ENCODE measurements at regions not wholly inside any gene's neighbourhood (a gene's known extent, or its start where the extent isn't known, plus 50 kb on each side); places are given as distances from the start of the nearest gene placed in this dataset.

- peak; percentile 40 for DNase-seq (ENCODE audit: low read depth)
Measured at GRCh38 chr6:18763086-18763485, 375.9 kb downstream of the RNF144B start.

- no peak for DNase-seq (ENCODE audit: low read depth)
Measured at GRCh38 chr6:18784794-18785193, 397.6 kb downstream of the RNF144B start.

GRCh38 chr6:18785810-18786490 is 398.8 kb downstream of the RNF144B start:
- no peak for DNase-seq (ENCODE audit: low read depth)

- DNase-seq (ENCODE audit: low read depth): no peak
Measured at GRCh38 chr6:18792866-18793265, 405.7 kb downstream of the RNF144B start.

- DNase-seq (ENCODE audit: low read depth): no peak
Measured at GRCh38 chr6:18795726-18796125, 408.6 kb downstream of the RNF144B start.

GRCh38 chr6:18820725-18821124 is 433.6 kb downstream of the RNF144B start:
- DNase-seq (ENCODE audit: low read depth): no peak

GRCh38 chr6:18823782-18824386 is 436.7 kb downstream of the RNF144B start:
- DNase-seq (ENCODE audit: low read depth): no peak

- DNase-seq (ENCODE audit: low read depth): no peak
Measured at GRCh38 chr6:18829272-18829870, 442.2 kb downstream of the RNF144B start.

- DNase-seq (ENCODE audit: low read depth): no peak
Measured at GRCh38 chr6:18835976-18836375, 448.8 kb downstream of the RNF144B start.

GRCh38 chr6:18837013-18837412 is 449.9 kb downstream of the RNF144B start:
- DNase-seq (ENCODE audit: low read depth): no peak

GRCh38 chr6:18842534-18842933 is 455.4 kb downstream of the RNF144B start:
- no peak for DNase-seq (ENCODE audit: low read depth)

- no peak for DNase-seq (ENCODE audit: low read depth)
Measured at GRCh38 chr6:18845896-18846295, 458.7 kb downstream of the RNF144B start.

GRCh38 chr6:18846327-18846726 is 459.2 kb downstream of the RNF144B start:
- no peak for DNase-seq (ENCODE audit: low read depth)

GRCh38 chr6:18861204-18861603 is 474.1 kb downstream of the RNF144B start:
- no peak for DNase-seq (ENCODE audit: low read depth)

GRCh38 chr6:18883268-18883667 is 496.1 kb downstream of the RNF144B start:
- DNase-seq (ENCODE audit: low read depth): no peak

- no peak for DNase-seq (ENCODE audit: low read depth)
Measured at GRCh38 chr6:18883851-18884250, 496.7 kb downstream of the RNF144B start.

- no peak for DNase-seq (ENCODE audit: low read depth)
Measured at GRCh38 chr6:18893540-18894269, 506.6 kb downstream of the RNF144B start.

GRCh38 chr6:18897350-18897749 is 510.2 kb downstream of the RNF144B start:
- no peak for DNase-seq (ENCODE audit: low read depth)

- DNase-seq (ENCODE audit: low read depth): no peak
Measured at GRCh38 chr6:18904681-18905080, 517.5 kb downstream of the RNF144B start.

GRCh38 chr6:18920701-18921100 is 533.6 kb downstream of the RNF144B start:
- DNase-seq (ENCODE audit: low read depth): no peak

GRCh38 chr6:18931086-18931485 is 543.9 kb downstream of the RNF144B start:
- DNase-seq (ENCODE audit: low read depth): no peak

- no peak for DNase-seq (ENCODE audit: low read depth)
Measured at GRCh38 chr6:18958146-18958545, 571.0 kb downstream of the RNF144B start.

- DNase-seq (ENCODE audit: low read depth): no peak
Measured at GRCh38 chr6:18961566-18961965, 574.4 kb downstream of the RNF144B start.

Data from renal cortical epithelial cell (primary cell).